ENCODE measurements at regions not wholly inside any gene's neighbourhood (a gene's known extent, or its start where the extent isn't known, plus 50 kb on each side); places are given as distances from the start of the nearest gene placed in this dataset.

DNA sequence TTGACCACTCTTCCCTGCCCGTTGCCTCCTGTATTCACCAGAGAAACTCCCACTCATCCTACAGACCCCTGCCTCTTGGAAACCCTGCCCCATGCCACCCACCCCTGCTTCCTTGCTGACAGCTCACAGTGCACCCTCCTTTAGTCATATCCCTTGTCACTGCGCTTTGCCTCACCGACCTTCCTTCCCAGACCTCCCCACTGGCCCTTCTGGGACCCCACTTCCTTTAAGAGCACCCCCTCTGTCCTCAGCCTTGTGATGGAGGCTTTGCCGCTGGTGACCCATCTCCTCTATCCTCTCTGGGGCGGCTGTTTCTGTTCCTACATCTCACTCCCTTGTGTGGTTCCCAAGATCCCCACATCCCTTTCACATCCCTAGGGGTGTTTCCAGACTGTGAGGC, 92.8 kb upstream of the ZMIZ1 start:
- no peaks in the 10 kb centered on the region for H3K36me3 ChIP-seq (replicated peaks)
- H3K4me3 ChIP-seq (ENCODE audit: low read depth, low read length), result no peak overlapping the region
- TF ChIP-seq, protein P1, sequence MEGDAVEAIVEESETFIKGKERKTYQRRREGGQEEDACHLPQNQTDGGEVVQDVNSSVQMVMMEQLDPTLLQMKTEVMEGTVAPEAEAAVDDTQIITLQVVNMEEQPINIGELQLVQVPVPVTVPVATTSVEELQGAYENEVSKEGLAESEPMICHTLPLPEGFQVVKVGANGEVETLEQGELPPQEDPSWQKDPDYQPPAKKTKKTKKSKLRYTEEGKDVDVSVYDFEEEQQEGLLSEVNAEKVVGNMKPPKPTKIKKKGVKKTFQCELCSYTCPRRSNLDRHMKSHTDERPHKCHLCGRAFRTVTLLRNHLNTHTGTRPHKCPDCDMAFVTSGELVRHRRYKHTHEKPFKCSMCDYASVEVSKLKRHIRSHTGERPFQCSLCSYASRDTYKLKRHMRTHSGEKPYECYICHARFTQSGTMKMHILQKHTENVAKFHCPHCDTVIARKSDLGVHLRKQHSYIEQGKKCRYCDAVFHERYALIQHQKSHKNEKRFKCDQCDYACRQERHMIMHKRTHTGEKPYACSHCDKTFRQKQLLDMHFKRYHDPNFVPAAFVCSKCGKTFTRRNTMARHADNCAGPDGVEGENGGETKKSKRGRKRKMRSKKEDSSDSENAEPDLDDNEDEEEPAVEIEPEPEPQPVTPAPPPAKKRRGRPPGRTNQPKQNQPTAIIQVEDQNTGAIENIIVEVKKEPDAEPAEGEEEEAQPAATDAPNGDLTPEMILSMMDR (IDR thresholded peaks at IDR 0.05; ENCODE audit: low read depth, low read length, missing control alignments), result no peak
- no peak for DNase-seq
- H3K27me3 ChIP-seq (replicated peaks), result no peaks in the 10 kb centered on the region
- H3K27ac ChIP-seq, result no peak overlapping the region
- in situ Hi-C loops (cut with HindIII; ENCODE audit: low pct_ligation_motif_present, low sequenced_read_pairs), result no loop called here

DNA sequence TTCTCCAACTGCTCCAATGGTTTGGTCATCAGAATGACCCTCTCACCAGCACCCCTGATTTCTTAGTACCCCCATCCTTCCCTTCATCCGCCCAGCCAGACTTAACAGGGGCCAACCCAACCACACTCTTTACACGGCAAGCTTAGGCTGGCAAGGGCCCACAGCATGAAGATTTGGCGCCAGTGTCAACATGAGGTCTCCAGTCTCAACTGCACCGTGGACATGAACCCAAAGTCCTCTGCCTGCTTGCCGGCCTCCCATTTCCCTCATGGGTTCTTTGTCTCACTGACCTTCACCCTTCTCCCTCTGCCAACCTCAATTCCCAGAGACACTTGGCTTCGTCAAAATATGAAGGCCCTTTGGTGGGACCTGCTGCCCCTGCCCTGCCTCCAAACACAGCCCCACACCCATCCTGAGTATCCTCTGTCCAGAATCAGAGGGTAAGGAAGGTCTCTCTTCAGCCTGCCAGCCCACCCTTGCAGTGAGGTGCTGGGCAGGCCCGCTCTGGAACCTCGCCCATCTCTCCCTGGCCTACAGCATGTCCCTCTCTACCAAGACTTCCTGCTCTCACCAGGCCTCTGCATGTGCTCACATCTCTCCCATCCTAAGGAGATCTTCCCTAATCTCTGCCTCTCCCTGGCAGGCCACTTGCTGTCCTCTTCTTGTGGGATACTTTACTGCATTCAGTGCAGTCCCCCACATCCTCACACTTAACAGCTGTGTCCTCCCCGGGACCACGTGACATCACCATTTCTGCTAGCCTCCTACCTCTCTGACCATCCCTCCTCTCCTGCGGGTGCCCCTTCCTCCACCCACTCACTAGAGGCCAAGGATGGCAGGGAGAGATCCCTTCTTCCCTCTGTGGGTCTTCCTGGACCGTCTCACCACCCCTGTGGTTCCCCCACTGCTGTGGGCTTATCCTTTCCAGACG, 91.7 kb upstream of the ZMIZ1 start:
- Histone ChIP-seq H3K36me3 (replicated peaks) (no peaks in the 10 kb centered on the region), H3K4me3 (ENCODE audit: low read depth, low read length) (no peak overlapping the region), H3K27ac (no peak overlapping the region), H3K27me3 (replicated peaks) (no peaks in the 10 kb centered on the region)
- DNase-seq, result no peak
- TF ChIP-seq, protein P1 (IDR thresholded peaks at IDR 0.05; ENCODE audit: low read depth, low read length, missing control alignments), result no peak
- in situ Hi-C loops (cut with HindIII; ENCODE audit: low pct_ligation_motif_present, low sequenced_read_pairs), result no loop called here

DNA sequence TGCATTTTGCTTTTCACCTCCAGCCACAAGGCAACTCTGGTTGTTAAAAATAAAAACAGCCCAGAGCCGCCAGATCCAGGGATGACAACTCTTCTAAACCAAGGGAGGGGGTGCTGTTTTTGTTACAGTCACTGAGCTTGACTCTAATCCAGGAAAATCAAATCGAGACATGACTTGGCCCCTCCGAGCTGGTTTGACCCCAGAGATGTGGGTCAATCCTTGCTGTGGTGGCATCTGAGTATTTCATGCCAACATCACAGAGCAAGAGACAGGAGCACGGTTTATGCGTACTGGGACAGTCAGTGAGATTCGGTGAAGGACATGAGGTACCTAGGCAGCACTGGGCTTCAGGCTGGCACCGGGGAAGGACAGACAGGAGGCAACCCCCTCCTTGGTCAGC, 88.8 kb upstream of the ZMIZ1 start:
- TF ChIP-seq, protein P1 (IDR thresholded peaks at IDR 0.05; ENCODE audit: low read depth, low read length, missing control alignments), result no peak
- Histone ChIP-seq H3K36me3 (replicated peaks) (no peaks in the 10 kb centered on the region), H3K4me3 (ENCODE audit: low read depth, low read length) (no peak overlapping the region), H3K27ac (no peak overlapping the region), H3K27me3 (replicated peaks) (no peaks in the 10 kb centered on the region)
- no peak for DNase-seq
- in situ Hi-C loops (cut with HindIII; ENCODE audit: low pct_ligation_motif_present, low sequenced_read_pairs), result no loop called here

DNA sequence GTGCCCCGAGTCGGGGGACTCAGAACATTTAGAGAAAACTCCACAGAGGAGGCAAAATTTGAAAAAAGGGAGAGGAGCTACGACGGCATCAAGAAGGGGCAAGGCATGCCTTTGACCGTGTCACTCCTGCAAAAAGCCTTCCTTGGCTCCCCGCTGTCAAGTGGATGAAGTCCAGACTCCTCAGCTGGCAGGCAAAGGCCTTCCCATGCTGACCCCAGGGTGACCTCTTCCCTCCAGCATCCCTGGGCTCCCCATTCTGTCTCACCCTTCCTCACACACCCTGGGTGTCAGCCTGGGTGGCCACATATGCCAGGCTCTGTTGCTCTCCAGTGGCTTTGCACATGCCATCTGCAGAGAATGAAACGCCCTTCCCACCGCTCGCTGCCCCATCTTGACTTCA, 88.4 kb upstream of the ZMIZ1 start:
- no peak for DNase-seq
- Histone ChIP-seq H3K4me3 (ENCODE audit: low read depth, low read length) (no peak overlapping the region), H3K27me3 (replicated peaks) (no peaks in the 10 kb centered on the region), H3K36me3 (replicated peaks) (no peaks in the 10 kb centered on the region), H3K27ac (no peak overlapping the region)
- in situ Hi-C loops (cut with HindIII; ENCODE audit: low pct_ligation_motif_present, low sequenced_read_pairs), result no loop called here
- TF ChIP-seq, protein P1 (IDR thresholded peaks at IDR 0.05; ENCODE audit: low read depth, low read length, missing control alignments), result no peak

DNA sequence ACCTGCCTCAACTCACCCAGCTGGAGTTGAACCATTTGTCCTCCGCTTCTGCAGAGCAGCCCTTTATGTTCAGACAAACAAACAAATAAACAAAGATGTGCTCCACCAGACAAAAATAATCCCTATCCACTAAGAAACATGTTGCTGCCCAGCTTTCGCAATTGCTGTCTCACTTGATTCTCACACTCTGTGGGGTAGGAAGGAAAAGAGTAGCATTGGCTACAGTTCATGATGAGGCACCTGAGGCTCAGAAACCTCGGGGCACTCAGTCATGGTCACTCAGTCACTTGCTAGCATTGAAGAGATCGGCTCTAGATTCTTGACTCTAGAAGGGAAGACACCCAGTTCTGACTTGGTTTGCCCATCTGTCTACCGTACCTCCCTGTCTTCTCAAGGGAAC, 88.0 kb upstream of the ZMIZ1 start:
- Histone ChIP-seq H3K4me3 (ENCODE audit: low read depth, low read length) (no peak overlapping the region), H3K27me3 (replicated peaks) (no peaks in the 10 kb centered on the region), H3K36me3 (replicated peaks) (no peaks in the 10 kb centered on the region), H3K27ac (no peak overlapping the region)
- TF ChIP-seq, protein P1 (IDR thresholded peaks at IDR 0.05; ENCODE audit: low read depth, low read length, missing control alignments), result no peak
- in situ Hi-C loops (cut with HindIII; ENCODE audit: low pct_ligation_motif_present, low sequenced_read_pairs), result no loop called here
- DNase-seq, result no peak

Data from brain microvascular endothelial cell (primary cell).